HG03575 (cell line): ENCODE measurements at regions not wholly inside any gene's neighbourhood (a gene's known extent, or its start where the extent isn't known, plus 50 kb on each side); places are given as distances from the start of the nearest gene placed in this dataset.
"Not testable (repeated sequence)": the region's sequence is repeated elsewhere in the genome, so short reads cannot be mapped to it uniquely, and the experiment has no call there.

Experiments
- ATAC-seq: cut with Tn5 transposase; IDR thresholded peaks from one replicate; pipeline ENCODE4 v1.9.1; 2021; ENCODE audit not compliant: unreplicated experiment, insufficient number of reproducible peaks, low FRiP score; ENCODE audit errors: extremely low read depth

GRCh38 chr7:24157666-24158065, 126.3 kb upstream of the NPY start:
- ATAC-seq, result no peak

GRCh38 chr7:24158975-24159374, 125.0 kb upstream of the NPY start:
- ATAC-seq, result no peak

GRCh38 chr7:24164401-24164800, 119.6 kb upstream of the NPY start:
- no peak for ATAC-seq

GRCh38 chr7:24169077-24169624, 114.8 kb upstream of the NPY start:
- no peak for ATAC-seq

- ATAC-seq, result not testable (repeated sequence)
Measured at GRCh38 chr7:24171951-24172350, 112.0 kb upstream of the NPY start.

GRCh38 chr7:24172856-24173255, 111.1 kb upstream of the NPY start:
- ATAC-seq, result no peak

- ATAC-seq, result no peak
Measured at GRCh38 chr7:24175603-24176002, 108.4 kb upstream of the NPY start.

GRCh38 chr7:24178811-24179570, 105.0 kb upstream of the NPY start:
- ATAC-seq, result no peak

GRCh38 chr7:24191362-24191761, 92.6 kb upstream of the NPY start:
- no peak for ATAC-seq

GRCh38 chr7:24192053-24192452, 91.9 kb upstream of the NPY start:
- no peak for ATAC-seq

- ATAC-seq, result no peak
Measured at GRCh38 chr7:24192691-24193090, 91.3 kb upstream of the NPY start.

GRCh38 chr7:24197852-24198251, 86.1 kb upstream of the NPY start:
- ATAC-seq, result no peak

GRCh38 chr7:24199978-24200377, 84.0 kb upstream of the NPY start:
- ATAC-seq, result no peak

GRCh38 chr7:24200407-24200966, 83.5 kb upstream of the NPY start:
- ATAC-seq, result no peak

GRCh38 chr7:24201226-24201625, 82.8 kb upstream of the NPY start:
- no peak for ATAC-seq

- ATAC-seq, result no peak
Measured at GRCh38 chr7:24212073-24212472, 71.9 kb upstream of the NPY start.

- no peak for ATAC-seq
Measured at GRCh38 chr7:24213311-24213710, 70.7 kb upstream of the NPY start.

- no peak for ATAC-seq
Measured at GRCh38 chr7:24214670-24215069, 69.3 kb upstream of the NPY start.

- no peak for ATAC-seq
Measured at GRCh38 chr7:24216576-24217125, 67.3 kb upstream of the NPY start.

GRCh38 chr7:24221500-24221899, 62.5 kb upstream of the NPY start:
- ATAC-seq, result no peak
